Bronchial epithelial cell (primary cell): ENCODE measurements at regions not wholly inside any gene's neighbourhood (a gene's known extent, or its start where the extent isn't known, plus 50 kb on each side); places are given as distances from the start of the nearest gene placed in this dataset.
A peak's percentile ranks its signal among the peaks of the same experiment; 100 is the strongest.
"Not testable (repeated sequence)": the region's sequence is repeated elsewhere in the genome, so short reads cannot be mapped to it uniquely, and the experiment has no call there.

ENCODE experiments used
- DNase-seq: peaks from one replicate; pipeline ENCODE4 v3.0.0-alpha.2; 2010; ENCODE audit warnings: low read depth
- FAIRE-seq: peaks from 2 replicates; lab custom pipeline; 2011; peaks lifted over from hg19 to GRCh38; lab: Jason Lieb, UNC
- H3K27me3 ChIP-seq: 2 replicates; pipeline ENCODE4 v1.5.1; 2011; ENCODE audit warnings: low read length; ENCODE audit not compliant: control insufficient read depth, insufficient read depth
- H3K36me3 ChIP-seq: 2 replicates; pipeline ENCODE4 v1.5.1; 2011; ENCODE audit warnings: low read length; ENCODE audit not compliant: control insufficient read depth, insufficient read depth
- H3K4me3 ChIP-seq: 2 replicates; pipeline ENCODE4 v1.5.1; 2011; ENCODE audit warnings: mild to moderate bottlenecking, low read depth, low read length, control low read depth
- CTCF ChIP-seq: IDR thresholded peaks from 2 replicates; pipeline ENCODE4 v1.5.1; 2011; ENCODE audit warnings: mild to moderate bottlenecking, moderate library complexity, low read length, control low read depth, inconsistent platforms; ENCODE audit not compliant: insufficient read depth, severe bottlenecking

GRCh38 chr7:26083113-26083512, 68.9 kb upstream of the NFE2L3 start:
- TF ChIP-seq CTCF = no peak
- no peaks in the 10 kb centered on the region for H3K27me3 ChIP-seq
- no peak for FAIRE-seq
- H3K36me3 ChIP-seq = no peaks in the 10 kb centered on the region
- DNase-seq = peak; percentile 92
- H3K4me3 ChIP-seq = no peak overlapping the region

- no peak overlapping the region for H3K4me3 ChIP-seq
- FAIRE-seq (no peak), DNase-seq (peak; percentile 61)
- no peak for TF ChIP-seq CTCF
- H3K27me3 ChIP-seq = no peaks in the 10 kb centered on the region
- H3K36me3 ChIP-seq = no peaks in the 10 kb centered on the region
Measured at GRCh38 chr7:26084418-26084817, 67.6 kb upstream of the NFE2L3 start.

GRCh38 chr7:26085771-26086170, 66.2 kb upstream of the NFE2L3 start:
- H3K27me3 ChIP-seq = no peaks in the 10 kb centered on the region
- H3K36me3 ChIP-seq = no peaks in the 10 kb centered on the region
- FAIRE-seq = no peak
- H3K4me3 ChIP-seq = no peak overlapping the region
- DNase-seq = no peak
- TF ChIP-seq CTCF = no peak

- no peaks in the 10 kb centered on the region for H3K27me3 ChIP-seq
- H3K36me3 ChIP-seq = no peaks in the 10 kb centered on the region
- FAIRE-seq (no peak), DNase-seq (peak; percentile 96)
- no peak overlapping the region for H3K4me3 ChIP-seq
- no peak for TF ChIP-seq CTCF
Measured at GRCh38 chr7:26087321-26088091, 64.5 kb upstream of the NFE2L3 start.

- not testable (repeated sequence) for H3K4me3 ChIP-seq, DNase-seq, H3K36me3 ChIP-seq, H3K27me3 ChIP-seq, FAIRE-seq
Measured at GRCh38 chr7:26089469-26089868, 62.5 kb upstream of the NFE2L3 start.

GRCh38 chr7:26090927-26091519, 61.0 kb upstream of the NFE2L3 start:
- no peaks in the 10 kb centered on the region for H3K36me3 ChIP-seq
- FAIRE-seq = no peak
- DNase-seq = peak; percentile 68
- H3K4me3 ChIP-seq = no peak overlapping the region
- TF ChIP-seq CTCF = peak; percentile 69
- no peaks in the 10 kb centered on the region for H3K27me3 ChIP-seq
